Mucosa of rectum (tissue), 2 donors: ENCODE measurements at regions not wholly inside any gene's neighbourhood (a gene's known extent, or its start where the extent isn't known, plus 50 kb on each side); places are given as distances from the start of the nearest gene placed in this dataset.
"Not testable (repeated sequence)": the region's sequence is repeated elsewhere in the genome, so short reads cannot be mapped to it uniquely, and the experiment has no call there.

Source experiments
- H3K27ac ChIP-seq, 2 donors: one replicate each; pipeline ENCODE4 v1.7.0; 2013; ENCODE audit warnings: inconsistent platforms in 2 of 2, low read depth in 2 of 2, low read length in 2 of 2
- H3K27me3 ChIP-seq, 2 donors: one replicate each; pipeline ENCODE4 v1.7.0; 2013; ENCODE audit warnings: low read length in 2 of 2; ENCODE audit not compliant: control insufficient read depth in 2 of 2, insufficient read depth in 2 of 2
- H3K36me3 ChIP-seq, 2 donors: one replicate each; pipeline ENCODE4 v1.7.0; 2013; ENCODE audit warnings: low read length in 2 of 2; ENCODE audit not compliant: control insufficient read depth in 2 of 2, insufficient read depth in 2 of 2
- H3K4me1 ChIP-seq, 2 donors: one replicate each; pipeline ENCODE4 v1.7.0; 2013; ENCODE audit warnings: low read length in 2 of 2, mild to moderate bottlenecking in 1 of 2; ENCODE audit not compliant: control insufficient read depth in 2 of 2, insufficient read depth in 2 of 2
- H3K4me3 ChIP-seq, 2 donors: one replicate each; pipeline ENCODE4 v1.7.0; 2013; ENCODE audit warnings: low read length in 2 of 2
- H3K9ac ChIP-seq, 2 donors: one replicate each; pipeline ENCODE4 v1.7.0; 2013; ENCODE audit warnings: low read length in 2 of 2, low read depth in 1 of 2, mild to moderate bottlenecking in 1 of 2
- H3K9me3 ChIP-seq, 2 donors: one replicate each; pipeline ENCODE4 v1.7.0; 2013; ENCODE audit warnings: low read length in 2 of 2; ENCODE audit not compliant: control insufficient read depth in 2 of 2
- donor health status: healthy.
- donor health status: Normal muscosa, but diverticular disease.

DNA sequence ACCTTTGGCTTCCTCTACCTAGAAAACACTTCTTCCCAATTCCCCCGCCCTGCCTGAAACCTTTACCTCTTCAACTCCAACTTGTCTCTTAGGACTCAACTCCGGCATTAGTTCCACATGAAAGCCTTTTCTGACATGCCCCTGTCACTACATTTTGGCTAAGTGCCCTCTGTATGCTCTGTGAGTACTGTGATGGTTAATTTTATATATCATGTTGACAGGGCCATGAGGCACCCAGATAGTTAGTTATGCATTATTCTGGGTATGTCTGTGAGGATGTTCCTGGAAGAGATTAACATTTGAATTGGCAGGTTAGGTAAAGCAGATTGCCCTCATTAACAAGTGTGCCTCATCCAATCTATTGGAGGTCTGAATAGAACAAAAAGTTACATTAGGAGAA, 75.6 kb upstream of the NCKAP5 start:
- Histone ChIP-seq H3K27ac (no peak overlapping the region), H3K4me3 (no peak overlapping the region), H3K36me3 (no peaks in the 10 kb centered on the region), H3K4me1 (no peaks in the 10 kb centered on the region), H3K9me3 (no peaks in the 10 kb centered on the region), H3K27me3 (no peaks in the 10 kb centered on the region), H3K9ac (no peak overlapping the region)

DNA sequence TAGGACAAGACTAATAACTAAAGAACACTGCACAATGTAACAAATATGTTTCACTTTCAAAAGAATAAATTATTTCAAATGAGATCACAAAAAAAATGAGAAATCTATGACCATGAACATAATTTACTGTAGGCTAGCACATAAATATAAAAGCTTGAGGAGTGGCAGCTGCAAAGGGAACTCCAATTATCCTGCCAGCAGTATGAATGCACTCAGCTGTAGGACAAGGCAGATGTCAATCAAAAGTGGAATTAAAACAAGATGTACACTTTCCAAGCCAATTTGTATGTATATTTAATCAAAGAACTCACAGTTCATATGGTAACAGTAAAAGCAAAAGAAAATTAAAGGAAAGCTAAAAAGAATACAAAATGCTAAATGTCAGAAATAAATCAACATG, 76.6 kb upstream of the NCKAP5 start:
- Histone ChIP-seq H3K9ac (no peak overlapping the region), H3K4me3 (no peak overlapping the region), H3K9me3 (no peaks in the 10 kb centered on the region), H3K4me1 (no peaks in the 10 kb centered on the region), H3K36me3 (no peaks in the 10 kb centered on the region), H3K27me3 (no peaks in the 10 kb centered on the region), H3K27ac (no peak overlapping the region)

DNA sequence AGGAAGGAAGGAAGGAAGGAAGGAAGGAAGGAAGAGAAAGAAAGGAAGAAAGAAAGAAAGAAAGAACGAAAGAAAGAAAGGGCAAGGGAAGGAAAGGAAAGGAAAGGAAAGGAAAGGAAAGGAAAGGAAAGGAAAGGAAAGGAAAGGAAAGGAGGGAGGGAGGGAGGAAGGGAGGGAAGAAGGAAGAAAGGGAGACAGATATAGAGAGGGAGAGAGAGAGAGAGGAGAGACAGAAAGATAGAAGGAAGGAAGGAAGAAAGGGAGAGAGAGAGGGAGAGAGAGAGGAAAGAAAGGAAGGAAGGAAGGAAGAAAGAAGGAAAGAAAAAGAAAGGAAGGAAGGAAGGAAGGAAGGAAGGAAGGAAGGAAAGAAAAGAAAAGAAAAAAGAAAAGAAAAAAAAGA, 79.1 kb upstream of the NCKAP5 start:
- not testable (repeated sequence) for H3K27ac ChIP-seq, H3K27me3 ChIP-seq, H3K4me1 ChIP-seq, H3K36me3 ChIP-seq, H3K4me3 ChIP-seq, H3K9me3 ChIP-seq, H3K9ac ChIP-seq

DNA sequence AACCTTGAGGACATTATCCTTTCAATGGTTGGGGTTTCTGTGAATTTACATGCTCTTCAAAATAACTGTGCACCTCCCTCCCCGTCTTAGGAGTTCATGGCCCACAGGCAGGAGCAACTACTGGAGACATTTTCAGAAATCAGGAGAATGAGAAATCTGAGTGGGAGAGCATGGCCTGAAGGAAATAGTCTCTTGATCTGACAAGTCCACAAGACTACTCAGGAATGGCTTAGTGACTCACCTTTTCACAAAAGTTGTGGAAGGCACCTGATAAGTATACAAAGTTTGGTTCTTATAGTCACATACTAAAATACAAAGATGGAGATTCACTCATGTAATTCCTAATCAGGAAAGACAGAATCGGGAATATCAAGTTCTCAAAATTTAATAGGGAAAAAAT, 83.6 kb upstream of the NCKAP5 start:
- Histone ChIP-seq H3K27ac (no peak overlapping the region), H3K9me3 (no peaks in the 10 kb centered on the region), H3K4me3 (no peak overlapping the region), H3K36me3 (no peaks in the 10 kb centered on the region), H3K27me3 (no peaks in the 10 kb centered on the region), H3K9ac (no peak overlapping the region), H3K4me1 (no peaks in the 10 kb centered on the region)

DNA sequence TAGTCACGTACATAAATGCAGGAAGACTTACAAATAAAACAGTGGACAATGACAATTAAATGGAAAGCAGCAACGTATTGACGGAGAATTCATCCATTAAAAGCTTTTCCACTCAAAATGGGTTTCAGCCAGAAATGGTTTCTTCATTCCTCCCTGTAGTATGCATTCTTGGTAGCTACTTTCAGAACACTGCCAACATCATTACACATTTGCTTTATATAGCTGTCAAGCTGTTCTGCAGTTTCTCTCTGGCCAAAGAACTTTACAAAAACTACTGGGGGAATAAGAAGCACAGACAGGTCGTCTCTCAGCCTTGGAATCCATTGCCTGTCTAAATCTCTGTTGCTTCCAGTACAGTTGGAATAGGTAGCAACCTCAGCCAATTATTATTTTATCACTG, 84.1 kb upstream of the NCKAP5 start:
- H3K9ac ChIP-seq: no peak overlapping the region
- no peaks in the 10 kb centered on the region for H3K36me3 ChIP-seq
- no peaks in the 10 kb centered on the region for H3K27me3 ChIP-seq
- H3K4me3 ChIP-seq: no peak overlapping the region
- no peak overlapping the region for H3K27ac ChIP-seq
- no peaks in the 10 kb centered on the region for H3K9me3 ChIP-seq
- no peaks in the 10 kb centered on the region for H3K4me1 ChIP-seq

DNA sequence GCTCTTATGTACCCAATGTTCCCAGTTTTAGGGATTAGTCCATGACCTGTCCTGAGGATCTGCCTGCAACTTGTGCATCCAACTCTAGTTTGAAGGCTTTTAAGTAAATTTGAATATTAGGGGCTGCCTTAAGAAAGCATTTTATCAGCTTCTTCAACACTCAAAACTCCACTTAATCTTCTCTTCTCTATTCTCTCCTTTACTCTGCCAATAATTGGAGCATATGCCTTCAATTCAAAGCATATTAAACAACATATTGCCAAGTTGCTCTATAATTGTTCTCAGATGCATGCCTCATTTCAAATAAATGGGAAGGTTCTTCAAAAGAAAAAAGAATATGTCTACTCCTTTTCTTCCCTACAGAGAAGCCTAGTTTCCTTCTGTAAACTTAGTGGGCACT, 84.8 kb upstream of the NCKAP5 start:
- no peak overlapping the region for H3K4me3 ChIP-seq
- no peaks in the 10 kb centered on the region for H3K27me3 ChIP-seq
- no peak overlapping the region for H3K27ac ChIP-seq
- H3K4me1 ChIP-seq: no peaks in the 10 kb centered on the region
- no peaks in the 10 kb centered on the region for H3K9me3 ChIP-seq
- H3K36me3 ChIP-seq: no peaks in the 10 kb centered on the region
- no peak overlapping the region for H3K9ac ChIP-seq

DNA sequence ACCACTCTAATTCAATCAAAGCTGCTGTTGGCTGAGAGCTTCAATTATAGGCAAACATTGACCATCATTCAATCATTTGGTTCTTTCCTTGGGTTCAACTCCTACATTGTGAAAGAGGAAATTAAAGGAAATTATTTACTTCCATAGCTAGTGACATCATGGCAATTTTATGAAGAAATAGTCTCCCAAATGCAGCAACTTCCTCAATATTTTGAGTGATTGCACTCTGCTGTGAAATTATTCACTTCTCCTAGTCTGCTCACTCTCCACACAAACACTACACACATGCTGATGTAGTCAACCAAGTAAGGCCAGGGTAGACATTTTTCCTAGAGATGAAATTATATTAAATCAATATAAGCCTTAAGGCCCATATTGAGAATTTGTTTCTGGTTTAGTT, 86.7 kb upstream of the NCKAP5 start:
- no peak overlapping the region for H3K4me3 ChIP-seq
- no peak overlapping the region for H3K27ac ChIP-seq
- no peak overlapping the region for H3K9ac ChIP-seq
- H3K9me3 ChIP-seq: no peaks in the 10 kb centered on the region
- H3K4me1 ChIP-seq: no peaks in the 10 kb centered on the region
- no peaks in the 10 kb centered on the region for H3K27me3 ChIP-seq
- H3K36me3 ChIP-seq: no peaks in the 10 kb centered on the region

DNA sequence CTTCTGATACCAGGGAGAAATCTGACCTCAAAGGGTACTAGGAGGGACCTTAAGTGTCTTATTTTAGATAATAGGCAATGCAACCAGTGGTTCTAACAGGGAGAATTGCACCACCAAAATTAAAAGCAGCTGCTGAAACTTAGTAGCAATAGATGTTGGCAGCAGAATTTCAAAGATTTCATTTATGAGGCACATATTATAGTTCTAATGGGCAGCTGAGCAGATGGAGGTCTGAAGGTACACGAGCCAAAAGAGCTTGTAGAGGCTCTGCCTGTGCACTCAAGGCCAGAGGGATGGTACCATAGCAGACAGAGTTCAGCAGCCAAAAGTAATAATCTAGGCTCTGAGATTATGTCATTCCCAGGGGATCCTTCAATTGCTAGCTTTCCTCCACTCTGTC, 87.3 kb upstream of the NCKAP5 start:
- no peak overlapping the region for H3K27ac ChIP-seq

DNA sequence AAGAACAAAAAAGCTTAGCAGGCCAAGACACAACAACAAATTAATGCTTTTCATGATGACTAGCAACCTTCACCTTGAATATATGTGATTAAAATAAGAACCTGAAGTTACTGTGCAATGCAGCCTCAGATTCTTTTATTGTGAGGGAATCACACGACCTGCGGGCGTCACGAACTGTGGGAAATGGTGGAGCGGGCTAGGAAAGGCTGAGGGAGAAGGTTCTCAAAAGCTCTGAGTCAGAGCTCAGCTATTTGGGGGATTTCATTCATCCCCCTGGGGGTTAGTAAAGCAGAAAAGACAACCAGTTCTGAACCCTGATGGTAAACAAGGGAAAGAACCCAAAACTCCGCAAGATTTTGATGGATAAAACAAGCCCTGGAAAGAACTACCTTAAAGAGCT, 89.3 kb upstream of the NCKAP5 start:
- Histone ChIP-seq H3K9ac (no peak overlapping the region), H3K27me3 (no peaks in the 10 kb centered on the region), H3K27ac (no peak overlapping the region), H3K4me3 (no peak overlapping the region), H3K4me1 (no peaks in the 10 kb centered on the region), H3K36me3 (no peaks in the 10 kb centered on the region), H3K9me3 (no peaks in the 10 kb centered on the region)

More for the DNA sequence above, 87.3 kb upstream of the NCKAP5 start:
- Histone ChIP-seq H3K27me3 (no peaks in the 10 kb centered on the region), H3K9me3 (no peaks in the 10 kb centered on the region), H3K9ac (no peak overlapping the region), H3K4me1 (no peaks in the 10 kb centered on the region), H3K36me3 (no peaks in the 10 kb centered on the region), H3K4me3 (no peak overlapping the region)

DNA sequence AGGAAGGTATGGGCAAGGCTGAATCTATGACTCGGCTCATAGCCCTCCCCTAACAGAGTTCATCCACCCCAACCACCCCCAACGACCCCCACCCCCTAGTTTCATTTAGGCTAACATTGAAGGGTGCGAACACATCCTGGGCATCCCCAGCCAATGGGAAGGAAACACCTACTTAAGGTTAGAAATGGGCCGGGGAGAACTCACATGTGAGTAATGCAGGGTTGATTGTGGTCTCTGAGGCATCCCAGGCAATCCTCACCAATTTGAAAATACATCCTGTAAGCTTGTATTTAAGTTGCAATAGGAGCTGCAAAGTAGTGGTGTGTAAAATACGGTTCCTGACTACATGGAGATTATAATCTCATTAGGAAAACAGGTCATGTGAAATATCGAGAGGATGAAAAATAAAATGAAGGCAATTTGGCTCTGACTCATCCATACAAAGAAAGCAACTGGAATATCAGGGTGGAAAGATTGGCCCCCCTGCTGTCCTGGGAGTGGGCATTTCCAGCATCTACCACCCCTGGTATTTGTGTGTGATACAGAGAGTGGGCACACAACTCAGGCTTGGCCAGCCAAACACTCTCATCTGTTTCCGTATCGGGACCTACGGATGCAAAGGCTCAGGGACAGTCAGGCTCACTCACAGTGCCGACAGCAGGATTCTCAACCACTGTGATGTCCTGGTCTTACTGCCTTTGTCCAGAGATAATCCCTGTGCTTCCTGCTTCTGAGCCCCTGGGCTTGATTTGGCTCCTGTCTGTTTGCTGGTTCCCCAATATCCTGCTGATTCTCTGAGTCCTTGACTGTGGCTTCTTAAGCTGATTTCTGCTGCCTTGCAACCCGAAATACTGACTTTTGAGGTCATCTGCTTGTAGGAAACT, 90.0 kb upstream of the NCKAP5 start:
- Histone ChIP-seq H3K4me1 (no peaks in the 10 kb centered on the region), H3K27ac (no peak overlapping the region), H3K27me3 (no peaks in the 10 kb centered on the region), H3K36me3 (no peaks in the 10 kb centered on the region), H3K9me3 (no peaks in the 10 kb centered on the region), H3K4me3 (no peak overlapping the region), H3K9ac (no peak overlapping the region)
